Lung (tissue), 11 donors: ENCODE measurements at regions not wholly inside any gene's neighbourhood (a gene's known extent, or its start where the extent isn't known, plus 50 kb on each side); places are given as distances from the start of the nearest gene placed in this dataset.

Experiments used
- ATAC-seq: fragments of 200-7000 bp; cut with Tn5 transposase; one replicate; pipeline ENCODE4 v1.9.1; 2020; ENCODE audit warnings: moderate number of reproducible peaks; ENCODE audit not compliant: insufficient read depth, low FRiP score
- DNase-seq, 3 donors: peaks; one replicate each; pipeline ENCODE4 v3.0.0-alpha.2; 2013 to 2017
- H3K27ac ChIP-seq, 2 donors: one replicate each; pipeline ENCODE4 v1.5.1; 2013; ENCODE audit warnings: mild to moderate bottlenecking in 2 of 2, moderate library complexity in 2 of 2, control low read depth in 1 of 2, inconsistent platforms in 1 of 2, low read depth in 1 of 2, low read length in 1 of 2
- H3K27me3 ChIP-seq, 3 donors: one replicate each; pipeline ENCODE4 v1.5.1; 2013; ENCODE audit warnings: low read length in 2 of 3; ENCODE audit not compliant: control insufficient read depth in 3 of 3, insufficient read depth in 3 of 3
- H3K36me3 ChIP-seq, 4 donors: one replicate each; pipeline ENCODE4 v1.5.1; 2013; ENCODE audit warnings: low read length in 4 of 4, mild to moderate bottlenecking in 1 of 4, moderate library complexity in 1 of 4; ENCODE audit not compliant: control insufficient read depth in 4 of 4, insufficient read depth in 4 of 4
- H3K4me1 ChIP-seq, 5 donors: one replicate each; pipeline ENCODE4 v1.5.1; 2013; ENCODE audit warnings: low read length in 5 of 5, mild to moderate bottlenecking in 2 of 5, moderate library complexity in 1 of 5; ENCODE audit not compliant: control insufficient read depth in 5 of 5, insufficient read depth in 5 of 5
- H3K4me3 ChIP-seq: one replicate; pipeline ENCODE4 v1.5.1; 2013; ENCODE audit warnings: mild to moderate bottlenecking, control low read depth, moderate library complexity
- H3K9ac ChIP-seq, 2 donors: one replicate each; pipeline ENCODE4 v1.5.1; 2013; ENCODE audit warnings: low read length in 2 of 2, control low read depth in 1 of 2; ENCODE audit not compliant: insufficient read depth in 1 of 2
- H3K9me3 ChIP-seq, 4 donors: one replicate each; pipeline ENCODE4 v1.5.1; 2013; ENCODE audit warnings: low read length in 3 of 4, mild to moderate bottlenecking in 1 of 4, moderate library complexity in 1 of 4; ENCODE audit not compliant: control insufficient read depth in 4 of 4, insufficient read depth in 3 of 4
- WGBS, 2 donors: extraction: QIAGEN DNeasy Blood & Tissue Kit; methylation state at CpG; one replicate each; pipeline ENCODE4 v1.1.7; 2013; 5-methylcytosine and 5-hydroxymethylcytosine counted together
- TF ChIP-seq, protein P1 (sequence below): IDR thresholded peaks from 2 replicates; pipeline ENCODE4 v1.5.1; 2012; ENCODE audit warnings: mild to moderate bottlenecking; ENCODE audit errors: control extremely low read depth, extremely low read depth
- donor health status: control.
- donor health status: control.
- donor health status: Bipolar disorder and iron deficiency.
- donor health status: healthy.
- donor health status: DM: yes; HTN: yes; CAD: no.

DNA sequence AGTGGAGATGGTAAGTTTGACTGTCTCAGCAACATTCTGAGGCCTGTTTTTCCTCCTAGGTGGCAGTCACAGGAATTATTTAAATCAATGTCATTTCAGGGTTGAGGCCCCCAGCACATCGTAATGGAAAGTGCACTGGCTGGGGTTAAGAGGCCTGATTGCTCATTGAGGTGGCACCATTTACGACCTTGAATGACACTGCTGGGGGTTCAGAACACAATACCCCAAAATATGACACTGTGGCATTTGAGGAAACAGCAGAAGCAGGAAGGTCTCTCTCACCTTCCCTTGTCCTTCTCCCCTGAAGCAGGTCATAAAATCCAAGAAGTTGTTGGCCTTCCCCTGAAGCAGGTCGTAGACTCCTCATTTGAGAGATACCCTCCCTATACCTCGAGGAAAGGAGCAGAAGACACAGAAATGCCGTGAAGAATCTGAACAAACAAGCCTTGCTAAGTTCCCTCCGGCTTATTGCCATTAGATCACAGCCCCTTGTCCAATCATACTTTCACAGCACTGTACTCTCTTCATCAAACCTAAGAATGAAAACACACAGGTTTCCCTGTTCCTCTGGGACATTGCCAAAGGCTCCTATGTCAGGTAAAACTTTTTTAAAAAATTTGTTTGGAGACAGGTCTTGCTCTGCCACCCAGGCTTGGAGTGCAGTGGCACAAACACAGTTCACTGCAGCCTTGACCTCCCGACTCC is 71.3 kb downstream of the S1PR1 start:
- H3K4me1 ChIP-seq, result peaks cover 0 to 19% (median 6%) of the 10 kb centered on the region in 5 donors
- H3K27me3 ChIP-seq, result no peaks in the 10 kb centered on the region
- H3K9ac ChIP-seq, result no peak overlapping the region
- TF ChIP-seq, protein P1, sequence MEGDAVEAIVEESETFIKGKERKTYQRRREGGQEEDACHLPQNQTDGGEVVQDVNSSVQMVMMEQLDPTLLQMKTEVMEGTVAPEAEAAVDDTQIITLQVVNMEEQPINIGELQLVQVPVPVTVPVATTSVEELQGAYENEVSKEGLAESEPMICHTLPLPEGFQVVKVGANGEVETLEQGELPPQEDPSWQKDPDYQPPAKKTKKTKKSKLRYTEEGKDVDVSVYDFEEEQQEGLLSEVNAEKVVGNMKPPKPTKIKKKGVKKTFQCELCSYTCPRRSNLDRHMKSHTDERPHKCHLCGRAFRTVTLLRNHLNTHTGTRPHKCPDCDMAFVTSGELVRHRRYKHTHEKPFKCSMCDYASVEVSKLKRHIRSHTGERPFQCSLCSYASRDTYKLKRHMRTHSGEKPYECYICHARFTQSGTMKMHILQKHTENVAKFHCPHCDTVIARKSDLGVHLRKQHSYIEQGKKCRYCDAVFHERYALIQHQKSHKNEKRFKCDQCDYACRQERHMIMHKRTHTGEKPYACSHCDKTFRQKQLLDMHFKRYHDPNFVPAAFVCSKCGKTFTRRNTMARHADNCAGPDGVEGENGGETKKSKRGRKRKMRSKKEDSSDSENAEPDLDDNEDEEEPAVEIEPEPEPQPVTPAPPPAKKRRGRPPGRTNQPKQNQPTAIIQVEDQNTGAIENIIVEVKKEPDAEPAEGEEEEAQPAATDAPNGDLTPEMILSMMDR, result no peak
- DNase-seq (no peak), ATAC-seq (no peak)
- H3K4me3 ChIP-seq, result no peak overlapping the region
- no peaks in the 10 kb centered on the region for H3K9me3 ChIP-seq
- H3K27ac ChIP-seq, result no peak overlapping the region
- WGBS, 2 donors, result 82 to 90% methylated on average over 7 of the region's 7 CpGs
- no peaks in the 10 kb centered on the region for H3K36me3 ChIP-seq

GRCh38 chr1:101308935-101309333 is 72.1 kb downstream of the S1PR1 start:
- no peak overlapping the region for H3K4me3 ChIP-seq

DNA sequence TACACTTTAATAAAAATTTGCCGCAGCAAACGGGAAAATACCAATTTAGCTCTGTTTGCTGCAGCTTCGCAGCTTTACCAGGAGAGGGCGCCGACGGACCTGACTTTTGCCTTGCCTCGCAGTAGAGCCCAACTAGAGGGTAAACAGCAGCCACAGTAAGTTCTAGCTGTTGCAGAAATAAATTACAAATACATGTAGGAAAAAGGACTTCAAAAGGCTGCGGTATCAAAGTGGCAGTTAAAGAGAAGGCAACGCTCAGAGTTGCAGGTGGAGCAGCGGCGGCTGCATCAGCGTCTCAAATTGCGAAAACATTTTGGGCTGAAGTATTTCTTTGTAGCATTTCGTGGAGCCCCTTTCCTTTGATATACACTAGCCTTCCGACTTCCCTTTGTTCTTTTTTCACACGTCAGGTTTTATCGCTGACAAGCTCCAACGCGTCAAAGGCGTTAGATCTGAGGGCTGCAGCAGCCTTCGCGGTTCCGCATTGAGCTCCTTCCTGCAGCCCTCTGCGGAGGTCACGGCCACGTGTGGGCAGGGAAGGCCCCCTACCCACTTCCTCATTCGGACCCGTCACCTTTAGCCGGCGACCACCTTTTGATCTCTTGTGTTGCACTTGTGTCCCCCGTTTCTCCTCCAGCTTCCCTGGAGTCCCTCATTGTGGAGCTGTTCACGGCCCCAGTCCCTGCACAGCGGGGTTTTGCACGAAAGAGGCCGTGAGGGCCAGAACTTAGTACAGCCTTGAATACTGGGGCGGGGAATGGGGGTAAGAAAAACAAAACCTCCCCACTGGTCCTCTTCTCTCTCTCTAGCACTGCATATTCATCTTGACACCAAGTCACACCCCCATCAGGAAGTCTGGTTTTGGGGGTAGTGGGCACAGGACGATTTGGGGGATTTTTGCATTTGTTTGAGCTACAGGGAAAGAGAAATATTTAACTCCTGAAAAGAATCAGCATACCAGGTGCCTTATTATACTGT is 72.8 kb downstream of the S1PR1 start:
- no peaks in the 10 kb centered on the region for H3K27me3 ChIP-seq
- H3K4me1 ChIP-seq, result peaks cover 0 to 19% (median 5%) of the 10 kb centered on the region in 5 donors
- no peaks in the 10 kb centered on the region for H3K36me3 ChIP-seq
- TF ChIP-seq, protein P1, result peak; percentile 76
- DNase-seq (peak; percentile 77 to 85 (median 81)), ATAC-seq (peak; percentile 56)
- no peaks in the 10 kb centered on the region for H3K9me3 ChIP-seq
- H3K9ac ChIP-seq, result peak overlapping the region; percentile 53 to 62
- H3K27ac ChIP-seq, result no peak overlapping the region
- 8 to 9% methylated on average over 37 of the region's 37 CpGs for WGBS, 2 donors
- H3K4me3 ChIP-seq, result no peak overlapping the region

More at GRCh38 chr1:101308935-101309333, 72.1 kb downstream of the S1PR1 start:
- H3K9me3 ChIP-seq, result no peaks in the 10 kb centered on the region
- no peaks in the 10 kb centered on the region for H3K36me3 ChIP-seq
- no peak overlapping the region for H3K27ac ChIP-seq
- ATAC-seq (no peak), DNase-seq (no peak)
- peaks cover 0 to 19% (median 6%) of the 10 kb centered on the region in 5 donors for H3K4me1 ChIP-seq
- TF ChIP-seq, protein P1, result no peak
- WGBS, 2 donors, result 21 to 22% methylated on average over 8 of the region's 8 CpGs
- H3K9ac ChIP-seq, result no peak overlapping the region
- H3K27me3 ChIP-seq, result no peaks in the 10 kb centered on the region
